AG09319 (cell line): ENCODE measurements at regions not wholly inside any gene's neighbourhood (a gene's known extent, or its start where the extent isn't known, plus 50 kb on each side); places are given as distances from the start of the nearest gene placed in this dataset.
"Not testable (repeated sequence)": the region's sequence is repeated elsewhere in the genome, so short reads cannot be mapped to it uniquely, and the experiment has no call there.

Source experiments
- DNase-seq: peaks from one replicate; pipeline ENCODE4 v3.0.0-alpha.2; 2010; ENCODE audit warnings: low read depth; ENCODE audit errors: extremely low read depth
- TF ChIP-seq, protein P1 (sequence below): IDR thresholded peaks from 2 replicates; pipeline ENCODE4 v1.5.1; 2011; ENCODE audit warnings: low read depth, mild to moderate bottlenecking, inconsistent platforms, low read length, moderate library complexity

DNA sequence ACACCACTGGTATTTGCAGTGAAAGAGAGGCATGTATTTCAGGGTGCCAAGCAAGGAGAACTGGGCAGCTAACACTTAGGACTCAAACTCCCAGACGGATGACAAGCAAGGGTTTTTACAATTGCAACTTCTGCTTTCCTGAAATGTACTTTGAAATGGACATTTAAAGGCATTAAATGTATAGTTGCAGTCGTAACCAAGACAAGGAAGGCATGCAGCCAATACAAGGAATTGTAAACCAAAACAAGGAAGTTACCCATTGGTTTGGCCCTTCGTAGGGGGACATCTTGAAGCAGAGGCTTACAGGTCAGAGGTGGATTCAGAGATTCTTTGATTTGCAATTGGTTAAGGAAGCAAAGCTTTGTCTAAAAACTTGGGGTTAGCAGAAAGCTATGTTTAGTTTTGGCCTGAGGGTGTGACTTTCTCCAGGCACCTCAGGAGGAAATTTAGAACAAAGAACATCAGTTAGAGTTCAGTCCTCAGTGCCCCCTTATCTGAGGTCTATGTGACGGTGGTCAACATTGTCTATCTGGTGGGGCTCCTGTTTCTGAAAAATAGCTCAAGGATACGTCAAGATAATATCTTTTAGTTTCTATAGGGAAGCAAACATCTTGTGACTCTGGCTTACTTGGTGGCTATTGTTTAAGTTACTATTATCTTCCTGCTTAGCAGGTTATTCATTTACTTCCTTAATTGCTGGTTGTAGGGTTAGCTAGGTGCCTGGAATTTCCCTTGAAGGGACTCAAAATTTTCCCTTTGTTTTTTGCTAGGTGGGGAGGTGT lies 266.0 kb downstream of the CD83 start:
- TF ChIP-seq, protein P1, sequence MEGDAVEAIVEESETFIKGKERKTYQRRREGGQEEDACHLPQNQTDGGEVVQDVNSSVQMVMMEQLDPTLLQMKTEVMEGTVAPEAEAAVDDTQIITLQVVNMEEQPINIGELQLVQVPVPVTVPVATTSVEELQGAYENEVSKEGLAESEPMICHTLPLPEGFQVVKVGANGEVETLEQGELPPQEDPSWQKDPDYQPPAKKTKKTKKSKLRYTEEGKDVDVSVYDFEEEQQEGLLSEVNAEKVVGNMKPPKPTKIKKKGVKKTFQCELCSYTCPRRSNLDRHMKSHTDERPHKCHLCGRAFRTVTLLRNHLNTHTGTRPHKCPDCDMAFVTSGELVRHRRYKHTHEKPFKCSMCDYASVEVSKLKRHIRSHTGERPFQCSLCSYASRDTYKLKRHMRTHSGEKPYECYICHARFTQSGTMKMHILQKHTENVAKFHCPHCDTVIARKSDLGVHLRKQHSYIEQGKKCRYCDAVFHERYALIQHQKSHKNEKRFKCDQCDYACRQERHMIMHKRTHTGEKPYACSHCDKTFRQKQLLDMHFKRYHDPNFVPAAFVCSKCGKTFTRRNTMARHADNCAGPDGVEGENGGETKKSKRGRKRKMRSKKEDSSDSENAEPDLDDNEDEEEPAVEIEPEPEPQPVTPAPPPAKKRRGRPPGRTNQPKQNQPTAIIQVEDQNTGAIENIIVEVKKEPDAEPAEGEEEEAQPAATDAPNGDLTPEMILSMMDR, result no peak
- DNase-seq, result no peak

DNA sequence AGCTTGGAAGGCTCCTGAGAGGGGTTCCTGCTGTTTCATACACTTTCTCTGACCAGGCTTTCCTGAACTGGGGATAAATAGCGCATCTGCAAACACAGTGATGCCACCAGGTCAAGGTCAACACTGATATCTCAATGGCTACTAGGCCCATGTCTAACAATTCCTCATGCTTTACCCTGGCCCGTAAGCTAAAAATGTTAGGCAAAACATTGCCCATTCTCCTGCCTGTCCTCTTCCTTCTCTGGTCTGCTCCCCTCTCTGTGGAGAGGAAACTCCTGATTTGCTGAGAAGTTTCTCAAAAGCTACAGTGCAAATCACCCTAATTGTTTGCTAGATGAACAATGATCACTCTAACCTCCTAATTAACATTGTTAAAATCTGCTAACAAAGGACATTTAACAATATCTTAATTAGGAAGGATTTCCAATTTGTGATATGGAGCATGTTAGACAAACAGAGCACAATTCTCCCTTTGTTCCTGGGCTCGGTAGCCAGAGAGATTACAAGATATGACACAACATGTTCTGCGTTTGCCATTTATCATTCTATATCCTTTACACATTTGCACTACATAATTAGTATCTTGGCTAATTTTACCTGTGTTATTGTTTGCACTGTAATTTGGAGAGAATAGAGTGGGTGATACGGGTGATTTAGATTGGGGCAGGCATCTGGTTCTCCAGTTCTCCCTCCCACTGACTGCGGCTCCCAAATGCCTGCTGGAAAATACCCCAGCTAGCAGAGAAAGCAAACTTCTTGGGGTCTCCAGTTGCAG lies 266.8 kb downstream of the CD83 start:
- DNase-seq, result no peak
- TF ChIP-seq, protein P1, result no peak

DNA sequence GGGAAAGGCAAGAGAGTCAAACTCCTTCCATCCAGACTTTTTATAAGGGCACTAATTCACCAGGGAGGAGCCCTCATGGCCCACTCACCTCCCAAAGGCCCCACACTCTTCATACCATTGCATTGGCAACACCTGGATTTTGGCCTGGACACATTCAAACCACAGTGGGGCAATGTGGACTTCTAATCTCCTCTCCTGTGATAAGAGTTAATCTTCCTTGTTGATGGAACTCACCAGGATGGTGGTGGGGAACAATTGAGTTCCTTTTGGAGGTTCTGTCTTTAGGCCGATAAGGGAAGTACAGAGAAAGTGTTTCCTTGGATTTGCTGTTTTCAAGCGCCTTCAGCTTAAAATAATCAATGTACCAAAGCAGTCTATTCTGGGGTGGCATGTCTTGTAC lies 268.7 kb downstream of the CD83 start:
- no peak for DNase-seq
- TF ChIP-seq, protein P1, result no peak

DNA sequence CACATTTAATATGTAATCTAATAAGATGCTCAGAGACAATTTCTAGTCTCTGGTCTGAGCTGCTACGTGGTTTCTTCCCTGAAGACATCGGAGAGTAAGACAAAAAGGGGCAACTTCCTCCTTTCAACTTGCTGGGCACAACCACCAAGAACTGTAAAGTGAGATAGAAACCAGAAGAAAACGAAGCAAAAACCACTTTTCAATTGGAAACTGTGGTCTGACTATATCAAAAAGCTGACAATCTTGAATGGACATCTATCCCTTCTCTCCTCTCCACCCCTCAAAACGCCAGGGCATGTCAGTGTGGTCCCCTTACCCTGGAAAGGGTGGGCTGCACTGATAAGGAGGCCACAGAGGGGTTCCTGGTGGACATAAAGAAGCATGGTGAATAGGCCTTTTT lies 269.1 kb downstream of the CD83 start:
- TF ChIP-seq, protein P1, result no peak
- no peak for DNase-seq

GRCh38 chr6:14388371-14388770 lies 270.8 kb downstream of the CD83 start:
- TF ChIP-seq, protein P1, result no peak
- no peak for DNase-seq

GRCh38 chr6:14389776-14390175 lies 272.2 kb downstream of the CD83 start:
- DNase-seq, result not testable (repeated sequence)

- TF ChIP-seq, protein P1, result no peak
- no peak for DNase-seq
Measured at GRCh38 chr6:14390805-14391204, 273.2 kb downstream of the CD83 start.
